Left ventricle myocardium inferior (tissue), 1 donor: ENCODE measurements at regions not wholly inside any gene's neighbourhood (a gene's known extent, or its start where the extent isn't known, plus 50 kb on each side); places are given as distances from the start of the nearest gene placed in this dataset.

Experiments used
- DNase-seq: peaks from one replicate; pipeline ENCODE4 v3.0.0-alpha.2; 2020
- H3K27ac ChIP-seq: fragments of 200-600 bp; replicated peaks from 2 replicates; pipeline ENCODE4 v1.8.0; 2021
- H3K27me3 ChIP-seq: fragments of 200-600 bp; 2 replicates; pipeline ENCODE4 v1.8.0; 2021; ENCODE audit warnings: low read depth
- H3K36me3 ChIP-seq: fragments of 200-600 bp; 2 replicates; pipeline ENCODE4 v1.8.0; 2021
- H3K4me1 ChIP-seq: fragments of 200-600 bp; 2 replicates; pipeline ENCODE4 v1.8.0; 2021
- H3K4me3 ChIP-seq: fragments of 200-600 bp; 2 replicates; pipeline ENCODE4 v1.8.0; 2021; ENCODE audit warnings: mild to moderate bottlenecking, moderate library complexity
- H3K9me3 ChIP-seq: fragments of 200-600 bp; replicated peaks from 2 replicates; pipeline ENCODE4 v1.8.0; 2021
- intact Hi-C: fragments of 100-400 bp; cut with micrococcal nuclease; formaldehyde crosslinking; loops from one replicate; pipeline ENCODE4 v1.11.0; 2022
- TF ChIP-seq, protein P1 (sequence below): fragments of 200-600 bp; IDR thresholded peaks from 2 replicates; pipeline ENCODE4 v1.8.0; 2021; ENCODE audit warnings: antibody characterized with exemption, mild to moderate bottlenecking, borderline replicate concordance
- donor health status: DM: no; HTN: yes; CAD: no; lungs with severe emphysema.

DNA sequence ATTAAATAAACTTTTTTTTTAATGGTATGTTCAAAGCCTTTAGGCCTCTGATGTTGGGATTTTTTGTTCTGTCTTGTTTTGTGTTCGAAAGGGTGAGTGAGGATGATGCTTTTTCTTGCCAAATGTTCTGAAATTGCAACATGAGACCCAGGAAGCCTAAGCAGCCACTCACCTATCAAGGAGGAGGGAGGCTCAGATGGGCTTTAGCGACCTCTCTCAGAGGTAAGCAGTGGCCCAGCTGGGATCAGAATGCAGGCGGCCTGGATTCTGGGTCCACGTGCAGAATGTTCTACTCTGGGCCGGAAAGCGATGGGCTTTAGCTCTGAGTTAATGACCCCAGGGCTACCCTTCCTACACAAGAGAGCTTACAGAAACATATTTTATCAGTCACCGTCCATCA, 386.6 kb downstream of the SOX9 start:
- Histone ChIP-seq H3K9me3 (no peaks in the 10 kb centered on the region), H3K27ac (no peak overlapping the region), H3K4me1 (no peaks in the 10 kb centered on the region), H3K36me3 (no peaks in the 10 kb centered on the region), H3K27me3 (peaks cover 11% of the 10 kb centered on the region), H3K4me3 (no peak overlapping the region)
- intact Hi-C loops, result no loop called here
- TF ChIP-seq, protein P1, sequence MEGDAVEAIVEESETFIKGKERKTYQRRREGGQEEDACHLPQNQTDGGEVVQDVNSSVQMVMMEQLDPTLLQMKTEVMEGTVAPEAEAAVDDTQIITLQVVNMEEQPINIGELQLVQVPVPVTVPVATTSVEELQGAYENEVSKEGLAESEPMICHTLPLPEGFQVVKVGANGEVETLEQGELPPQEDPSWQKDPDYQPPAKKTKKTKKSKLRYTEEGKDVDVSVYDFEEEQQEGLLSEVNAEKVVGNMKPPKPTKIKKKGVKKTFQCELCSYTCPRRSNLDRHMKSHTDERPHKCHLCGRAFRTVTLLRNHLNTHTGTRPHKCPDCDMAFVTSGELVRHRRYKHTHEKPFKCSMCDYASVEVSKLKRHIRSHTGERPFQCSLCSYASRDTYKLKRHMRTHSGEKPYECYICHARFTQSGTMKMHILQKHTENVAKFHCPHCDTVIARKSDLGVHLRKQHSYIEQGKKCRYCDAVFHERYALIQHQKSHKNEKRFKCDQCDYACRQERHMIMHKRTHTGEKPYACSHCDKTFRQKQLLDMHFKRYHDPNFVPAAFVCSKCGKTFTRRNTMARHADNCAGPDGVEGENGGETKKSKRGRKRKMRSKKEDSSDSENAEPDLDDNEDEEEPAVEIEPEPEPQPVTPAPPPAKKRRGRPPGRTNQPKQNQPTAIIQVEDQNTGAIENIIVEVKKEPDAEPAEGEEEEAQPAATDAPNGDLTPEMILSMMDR, result no peak
- no peak for DNase-seq

- Histone ChIP-seq H3K27me3 (peaks cover 4% of the 10 kb centered on the region), H3K9me3 (no peaks in the 10 kb centered on the region), H3K36me3 (no peaks in the 10 kb centered on the region), H3K4me3 (no peak overlapping the region), H3K4me1 (peaks cover 6% of the 10 kb centered on the region), H3K27ac (no peak overlapping the region)
- intact Hi-C loops, result no loop called here
- no peak for DNase-seq
- TF ChIP-seq, protein P1, result no peak
Observed at GRCh38 chr17:72510351-72511016, 389.7 kb downstream of the SOX9 start.

GRCh38 chr17:72511242-72511641, 390.4 kb downstream of the SOX9 start:
- H3K27me3 ChIP-seq, result peaks cover 4% of the 10 kb centered on the region
- no peaks in the 10 kb centered on the region for H3K9me3 ChIP-seq
- no peak for DNase-seq
- H3K4me1 ChIP-seq, result peaks cover 13% of the 10 kb centered on the region
- intact Hi-C loops, result no loop called here
- no peak overlapping the region for H3K27ac ChIP-seq
- no peak overlapping the region for H3K4me3 ChIP-seq
- TF ChIP-seq, protein P1, result no peak
- H3K36me3 ChIP-seq, result no peaks in the 10 kb centered on the region

- TF ChIP-seq, protein P1, result no peak
- Histone ChIP-seq H3K27ac (no peak overlapping the region), H3K36me3 (no peaks in the 10 kb centered on the region), H3K9me3 (no peaks in the 10 kb centered on the region), H3K27me3 (peaks cover 4% of the 10 kb centered on the region), H3K4me1 (peaks cover 19% of the 10 kb centered on the region), H3K4me3 (no peak overlapping the region)
- DNase-seq, result no peak
- intact Hi-C loops, result no loop called here
Observed at GRCh38 chr17:72511874-72512273, 391.1 kb downstream of the SOX9 start.

DNA sequence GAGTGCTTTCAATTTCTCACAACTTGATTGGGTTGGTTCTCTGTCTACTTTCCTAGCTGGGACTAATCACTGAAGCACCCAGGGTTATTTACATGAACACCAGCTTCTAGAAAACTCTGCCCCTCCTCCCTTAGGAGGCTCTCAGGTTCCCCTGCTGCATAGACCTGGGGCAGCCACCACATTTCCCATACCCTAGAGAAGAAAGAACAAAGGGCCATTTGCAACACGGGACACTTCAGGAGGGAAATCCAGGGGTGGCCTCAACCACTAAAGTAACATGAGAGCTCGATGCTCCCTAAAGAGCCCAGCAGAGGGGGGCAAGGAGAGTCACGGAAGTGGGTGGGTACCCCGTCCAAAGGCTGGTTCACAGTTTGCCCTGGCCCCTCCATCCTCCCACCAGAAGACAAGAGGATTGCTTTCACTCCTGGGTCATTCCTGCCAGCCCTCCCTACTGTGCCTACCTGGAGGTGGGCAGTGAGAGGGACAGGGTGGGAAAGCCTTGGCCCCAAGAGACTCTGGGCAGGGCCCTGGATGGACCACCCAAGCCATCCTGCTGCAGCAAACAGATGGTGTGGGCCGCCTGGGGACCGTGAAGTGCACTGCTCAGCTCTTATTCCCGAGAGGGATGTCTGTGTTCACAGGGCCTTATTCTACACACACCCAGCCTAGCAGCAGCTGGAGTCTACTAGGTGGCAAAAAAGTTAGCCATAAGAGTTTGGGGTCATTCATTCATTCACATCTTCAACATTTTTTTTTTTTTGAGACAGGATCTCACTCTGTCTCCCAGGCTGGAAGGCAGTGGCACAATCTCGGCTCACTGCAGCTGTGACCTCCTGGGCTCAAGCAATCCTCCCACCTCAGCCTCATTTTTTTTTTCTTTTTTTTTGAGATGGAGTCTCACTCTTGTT, 392.1 kb downstream of the SOX9 start:
- no peaks in the 10 kb centered on the region for H3K9me3 ChIP-seq
- H3K4me1 ChIP-seq, result peaks cover 24% of the 10 kb centered on the region
- no peak overlapping the region for H3K27ac ChIP-seq
- intact Hi-C loops, result no loop called here
- no peak overlapping the region for H3K4me3 ChIP-seq
- DNase-seq, result no peak
- TF ChIP-seq, protein P1, result no peak
- peaks cover 9% of the 10 kb centered on the region for H3K27me3 ChIP-seq
- no peaks in the 10 kb centered on the region for H3K36me3 ChIP-seq
